ENCODE measurements at regions not wholly inside any gene's neighbourhood (a gene's known extent, or its start where the extent isn't known, plus 50 kb on each side); places are given as distances from the start of the nearest gene placed in this dataset.

DNA sequence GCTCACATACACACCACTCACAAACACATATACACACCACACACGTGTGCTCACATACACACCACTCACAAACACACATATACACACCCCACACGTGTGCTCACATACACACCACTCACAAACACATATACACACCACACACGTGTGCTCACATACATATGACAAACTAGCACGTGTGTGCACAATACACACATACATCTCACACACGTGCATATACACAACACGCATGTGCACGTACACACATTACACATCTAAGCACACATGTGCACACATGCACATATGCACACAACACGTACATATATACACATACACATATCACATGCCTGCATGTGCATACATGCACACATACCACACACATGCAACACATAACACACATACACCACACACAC, 78.3 kb upstream of the FOXK1 start:
- TF ChIP-seq, protein P1, sequence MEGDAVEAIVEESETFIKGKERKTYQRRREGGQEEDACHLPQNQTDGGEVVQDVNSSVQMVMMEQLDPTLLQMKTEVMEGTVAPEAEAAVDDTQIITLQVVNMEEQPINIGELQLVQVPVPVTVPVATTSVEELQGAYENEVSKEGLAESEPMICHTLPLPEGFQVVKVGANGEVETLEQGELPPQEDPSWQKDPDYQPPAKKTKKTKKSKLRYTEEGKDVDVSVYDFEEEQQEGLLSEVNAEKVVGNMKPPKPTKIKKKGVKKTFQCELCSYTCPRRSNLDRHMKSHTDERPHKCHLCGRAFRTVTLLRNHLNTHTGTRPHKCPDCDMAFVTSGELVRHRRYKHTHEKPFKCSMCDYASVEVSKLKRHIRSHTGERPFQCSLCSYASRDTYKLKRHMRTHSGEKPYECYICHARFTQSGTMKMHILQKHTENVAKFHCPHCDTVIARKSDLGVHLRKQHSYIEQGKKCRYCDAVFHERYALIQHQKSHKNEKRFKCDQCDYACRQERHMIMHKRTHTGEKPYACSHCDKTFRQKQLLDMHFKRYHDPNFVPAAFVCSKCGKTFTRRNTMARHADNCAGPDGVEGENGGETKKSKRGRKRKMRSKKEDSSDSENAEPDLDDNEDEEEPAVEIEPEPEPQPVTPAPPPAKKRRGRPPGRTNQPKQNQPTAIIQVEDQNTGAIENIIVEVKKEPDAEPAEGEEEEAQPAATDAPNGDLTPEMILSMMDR (conservative IDR thresholded peaks at IDR 0.05; ENCODE audit: low read length): no peak
- no peak for TF ChIP-seq EZH2phosphoT487 (IDR thresholded peaks at IDR 0.05; ENCODE audit: borderline replicate concordance, low read depth, low read length)

DNA sequence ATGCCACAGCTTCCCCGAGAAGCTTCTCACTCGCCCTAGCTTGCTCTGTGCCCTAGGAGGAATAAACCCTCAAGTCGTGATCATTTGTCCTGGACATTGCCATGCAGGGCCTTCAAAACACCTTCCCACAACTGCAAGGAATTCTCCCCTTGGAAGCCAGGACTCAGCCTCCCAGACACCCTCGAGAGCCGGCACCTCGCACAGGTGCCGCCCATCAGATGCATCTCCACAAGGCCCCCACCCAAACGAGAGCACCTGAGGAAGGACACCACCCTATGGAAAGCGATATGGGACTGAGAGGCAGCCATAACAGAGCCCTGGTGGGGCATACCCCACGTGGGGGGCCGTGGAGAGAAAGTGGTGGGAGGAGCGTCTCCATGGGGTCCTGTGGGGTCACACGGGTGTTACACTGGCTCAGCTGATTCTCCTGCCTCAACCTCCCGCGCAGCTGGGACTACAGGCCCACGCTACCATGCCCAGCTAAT, 77.6 kb upstream of the FOXK1 start:
- Histone ChIP-seq H3K36me3 (ENCODE audit: insufficient read depth, low read length) (no peaks in the 10 kb centered on the region), H2AFZ (ENCODE audit: low read length) (no peak overlapping the region), H3K4me2 (ENCODE audit: low read length) (no peak overlapping the region), H3K4me3 (ENCODE audit: low read depth, low read length, poor library complexity, severe bottlenecking) (no peak overlapping the region), H4K20me1 (ENCODE audit: insufficient read depth, low read length) (no peaks in the 10 kb centered on the region), H3K79me2 (ENCODE audit: insufficient read depth, low read depth, low read length) (no peaks in the 10 kb centered on the region), H3K9me2 (ENCODE audit: insufficient read depth, low read length) (no peaks in the 10 kb centered on the region), H3K27ac (ENCODE audit: low read depth, low read length, poor library complexity, severe bottlenecking) (no peak overlapping the region), H3K9me3 (ENCODE audit: low read length) (no peaks in the 10 kb centered on the region), H3K4me1 (ENCODE audit: insufficient read depth, low read length, poor library complexity, severe bottlenecking) (no peaks in the 10 kb centered on the region)
- intact Hi-C loops (cut with micrococcal nuclease; ENCODE audit: unreplicated experiment): no loop called here
- POLR2A ChIA-PET: no interaction called here
- TF ChIP-seq, protein P1 (conservative IDR thresholded peaks at IDR 0.05; ENCODE audit: low read length): no peak
- TF ChIP-seq EZH2phosphoT487 (IDR thresholded peaks at IDR 0.05; ENCODE audit: borderline replicate concordance, low read depth, low read length): no peak
- BruUV-seq (replicated peaks): no TSS peak
- no peak for DNase-seq (ENCODE audit: low spot score)
- CTCF ChIA-PET (ENCODE audit: unreplicated experiment): no interaction called here

More for the DNA sequence above, 78.3 kb upstream of the FOXK1 start:
- H3K4me1 ChIP-seq (ENCODE audit: insufficient read depth, low read length, poor library complexity, severe bottlenecking): no peaks in the 10 kb centered on the region
- no peaks in the 10 kb centered on the region for H4K20me1 ChIP-seq (ENCODE audit: insufficient read depth, low read length)
- H3K4me3 ChIP-seq (ENCODE audit: low read depth, low read length, poor library complexity, severe bottlenecking): no peak overlapping the region
- CTCF ChIA-PET (ENCODE audit: unreplicated experiment): no interaction called here
- POLR2A ChIA-PET: no interaction called here
- no TSS peak for BruUV-seq (replicated peaks)
- intact Hi-C loops (cut with micrococcal nuclease; ENCODE audit: unreplicated experiment): no loop called here
- no peak overlapping the region for H2AFZ ChIP-seq (ENCODE audit: low read length)
- no peak overlapping the region for H3K27ac ChIP-seq (ENCODE audit: low read depth, low read length, poor library complexity, severe bottlenecking)
- no peaks in the 10 kb centered on the region for H3K79me2 ChIP-seq (ENCODE audit: insufficient read depth, low read depth, low read length)
- H3K9me3 ChIP-seq (ENCODE audit: low read length): no peaks in the 10 kb centered on the region
- no peak for DNase-seq (ENCODE audit: low spot score)
- no peak overlapping the region for H3K4me2 ChIP-seq (ENCODE audit: low read length)
- no peaks in the 10 kb centered on the region for H3K36me3 ChIP-seq (ENCODE audit: insufficient read depth, low read length)
- H3K9me2 ChIP-seq (ENCODE audit: insufficient read depth, low read length): no peaks in the 10 kb centered on the region

DNA sequence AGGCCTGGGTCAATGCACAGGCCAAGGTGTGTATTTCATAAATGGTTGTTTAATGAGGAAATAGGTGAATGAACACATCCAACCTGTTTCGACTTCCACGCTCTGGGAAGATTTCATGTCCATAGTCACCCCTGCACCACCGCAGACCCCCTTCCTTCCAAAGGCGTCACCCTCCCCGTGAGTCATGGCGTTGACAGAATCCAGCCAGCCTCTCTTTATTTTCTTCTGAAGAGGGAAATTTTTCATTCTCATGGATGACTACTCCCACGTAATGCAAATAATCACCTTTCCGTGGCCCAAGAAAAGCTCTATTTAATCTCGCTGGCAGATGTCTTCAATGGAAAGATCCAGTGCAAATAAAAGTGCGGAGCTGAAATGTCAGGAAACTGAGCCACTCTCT, 75.3 kb upstream of the FOXK1 start:
- DNase-seq (ENCODE audit: low spot score): no peak
- Histone ChIP-seq H3K27ac (ENCODE audit: low read depth, low read length, poor library complexity, severe bottlenecking) (no peak overlapping the region), H3K4me3 (ENCODE audit: low read depth, low read length, poor library complexity, severe bottlenecking) (no peak overlapping the region), H2AFZ (ENCODE audit: low read length) (no peak overlapping the region), H3K4me1 (ENCODE audit: insufficient read depth, low read length, poor library complexity, severe bottlenecking) (no peaks in the 10 kb centered on the region), H3K9me2 (ENCODE audit: insufficient read depth, low read length) (no peaks in the 10 kb centered on the region), H3K79me2 (ENCODE audit: insufficient read depth, low read depth, low read length) (no peaks in the 10 kb centered on the region), H3K36me3 (ENCODE audit: insufficient read depth, low read length) (no peaks in the 10 kb centered on the region), H3K9me3 (ENCODE audit: low read length) (no peaks in the 10 kb centered on the region), H3K4me2 (ENCODE audit: low read length) (no peak overlapping the region), H4K20me1 (ENCODE audit: insufficient read depth, low read length) (no peaks in the 10 kb centered on the region)
- intact Hi-C loops (cut with micrococcal nuclease; ENCODE audit: unreplicated experiment): no loop called here
- TF ChIP-seq, protein P1 (conservative IDR thresholded peaks at IDR 0.05; ENCODE audit: low read length): no peak
- TF ChIP-seq EZH2phosphoT487 (IDR thresholded peaks at IDR 0.05; ENCODE audit: borderline replicate concordance, low read depth, low read length): no peak
- ChIA-PET POLR2A (no interaction called here), CTCF (ENCODE audit: unreplicated experiment) (no interaction called here)
- BruUV-seq (replicated peaks): no TSS peak
